GM21737 (cell line): ENCODE measurements at regions not wholly inside any gene's neighbourhood (a gene's known extent, or its start where the extent isn't known, plus 50 kb on each side); places are given as distances from the start of the nearest gene placed in this dataset.

Experiments used
- ATAC-seq: cut with Tn5 transposase; IDR thresholded peaks from one replicate; pipeline ENCODE4 v1.9.1; 2021; ENCODE audit warnings: mild to moderate bottlenecking, moderate library complexity; ENCODE audit not compliant: unreplicated experiment

DNA sequence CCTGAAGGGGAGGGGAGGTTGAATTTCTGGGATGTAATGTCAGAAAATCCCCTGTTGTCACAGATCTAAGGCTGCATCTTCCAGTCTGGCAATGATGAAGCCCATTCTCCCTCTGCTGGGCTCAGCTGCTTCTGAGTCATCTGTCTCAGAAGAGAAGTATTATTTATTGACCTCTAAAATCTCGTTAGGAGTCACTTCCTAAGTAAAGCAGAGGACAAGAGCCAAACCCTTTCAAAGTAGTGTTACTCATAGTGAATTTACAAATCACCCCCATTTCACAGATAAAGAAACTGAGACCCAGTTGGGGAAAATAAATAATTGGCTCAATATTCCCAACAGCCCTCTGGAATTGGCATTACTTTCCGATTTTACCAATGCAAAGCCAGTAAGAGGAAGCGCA lies 167.3 kb upstream of the SKOR2 start:
- ATAC-seq = no peak

DNA sequence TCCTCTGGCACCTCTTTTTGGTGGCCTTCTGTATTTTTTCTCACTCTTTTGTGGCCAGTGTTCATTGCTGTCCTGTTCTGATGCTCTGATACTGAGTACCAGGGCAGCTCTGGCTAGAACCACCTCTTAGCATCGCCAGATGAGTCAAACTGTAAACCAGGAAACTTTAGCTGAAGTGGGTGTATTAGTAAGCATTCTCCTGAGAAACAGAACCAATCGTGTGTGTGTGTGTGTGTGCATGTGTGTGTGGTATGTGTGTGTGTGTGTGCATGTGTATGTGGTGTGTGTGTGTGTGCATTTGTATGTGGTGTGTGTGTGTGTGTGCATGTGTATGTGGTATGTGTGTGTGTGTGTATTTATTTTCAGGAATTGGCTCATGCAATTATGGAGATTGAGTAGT lies 166.3 kb upstream of the SKOR2 start:
- ATAC-seq = no peak

DNA sequence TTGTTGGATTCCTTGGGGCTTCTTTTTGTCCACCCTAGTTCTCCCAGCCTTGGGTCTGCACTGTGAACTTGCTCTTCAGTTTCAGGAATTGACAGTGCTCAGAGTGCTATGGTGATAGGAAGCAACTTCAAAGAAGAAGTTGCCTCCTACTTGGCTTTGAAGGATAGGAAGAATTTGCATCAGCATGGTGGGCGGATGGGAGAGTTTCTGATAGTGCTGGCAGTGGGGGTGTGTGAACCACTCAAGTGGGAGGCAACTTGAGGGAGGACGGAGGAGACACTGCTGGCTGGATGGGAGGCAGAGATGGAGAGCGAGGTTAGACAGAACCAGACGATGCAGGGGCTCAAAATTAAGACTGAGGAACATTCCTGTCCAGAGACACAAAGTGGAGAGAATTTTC lies 164.4 kb upstream of the SKOR2 start:
- ATAC-seq = no peak

GRCh38 chr18:47413327-47413726 lies 161.9 kb upstream of the SKOR2 start:
- no peak for ATAC-seq

- ATAC-seq = no peak
Measured at GRCh38 chr18:47412924-47413323, 161.5 kb upstream of the SKOR2 start.

- no peak for ATAC-seq
Measured at GRCh38 chr18:47411159-47411558, 159.7 kb upstream of the SKOR2 start.

GRCh38 chr18:47410139-47410538 lies 158.7 kb upstream of the SKOR2 start:
- ATAC-seq = no peak

DNA sequence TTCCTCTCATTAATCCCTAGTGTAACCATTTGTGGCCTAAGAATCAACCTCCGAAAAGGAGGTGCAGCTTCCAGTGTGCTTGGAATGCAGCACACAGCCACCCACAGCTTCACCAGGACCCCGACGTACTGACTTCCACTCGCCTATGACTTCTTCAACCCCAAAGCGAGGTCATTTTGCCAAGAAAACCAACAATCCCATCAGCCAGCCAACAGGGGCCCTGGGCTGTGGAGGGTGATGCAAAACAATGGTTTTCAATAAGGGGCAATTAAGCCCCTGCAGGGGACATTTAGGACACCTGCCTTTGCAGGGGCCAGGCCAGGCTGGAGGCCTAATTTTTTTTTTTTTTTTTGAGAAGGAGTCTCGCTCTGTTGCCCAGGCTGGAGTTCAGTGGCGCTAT lies 158.1 kb upstream of the SKOR2 start:
- ATAC-seq = no peak

DNA sequence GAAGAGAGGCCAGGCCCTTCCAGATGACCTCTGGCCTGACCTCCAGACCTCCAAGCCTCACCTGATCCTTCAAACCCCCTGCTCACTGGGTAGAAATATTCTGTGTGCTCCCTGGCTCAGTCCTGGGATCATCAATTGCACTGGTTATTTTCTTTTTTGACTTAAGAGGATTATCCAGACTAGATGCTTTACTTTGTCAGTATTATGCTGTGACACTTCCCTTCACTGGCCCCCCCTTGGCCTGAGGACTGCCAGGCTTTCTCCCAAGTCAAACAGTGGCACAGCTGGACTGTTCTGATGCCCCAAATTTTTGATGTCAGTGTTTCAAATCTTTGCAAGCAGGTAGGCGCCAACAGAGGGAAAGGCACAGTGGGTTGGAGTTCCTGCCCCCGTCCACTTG lies 156.3 kb upstream of the SKOR2 start:
- ATAC-seq = no peak

- ATAC-seq = no peak
Measured at GRCh38 chr18:47404845-47405244, 153.4 kb upstream of the SKOR2 start.

DNA sequence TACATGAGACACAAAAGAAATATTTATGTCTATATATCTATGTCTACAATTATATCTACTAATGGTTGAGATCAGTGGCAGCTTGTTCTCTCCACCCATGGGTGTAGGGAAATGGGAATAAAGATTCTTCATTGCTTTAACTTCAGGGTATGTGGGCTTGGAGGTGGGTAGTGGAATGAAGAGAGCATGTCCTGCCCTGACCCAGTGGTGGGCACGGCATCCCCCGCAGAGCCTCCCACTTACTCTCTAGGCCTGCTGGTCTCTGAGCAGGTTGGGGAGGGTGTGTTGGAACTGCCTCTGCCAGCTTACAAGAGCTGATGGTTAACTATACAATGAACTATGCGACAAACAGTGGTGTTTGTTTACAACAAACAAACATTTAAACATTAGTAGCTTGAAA lies 152.5 kb upstream of the SKOR2 start:
- no peak for ATAC-seq

DNA sequence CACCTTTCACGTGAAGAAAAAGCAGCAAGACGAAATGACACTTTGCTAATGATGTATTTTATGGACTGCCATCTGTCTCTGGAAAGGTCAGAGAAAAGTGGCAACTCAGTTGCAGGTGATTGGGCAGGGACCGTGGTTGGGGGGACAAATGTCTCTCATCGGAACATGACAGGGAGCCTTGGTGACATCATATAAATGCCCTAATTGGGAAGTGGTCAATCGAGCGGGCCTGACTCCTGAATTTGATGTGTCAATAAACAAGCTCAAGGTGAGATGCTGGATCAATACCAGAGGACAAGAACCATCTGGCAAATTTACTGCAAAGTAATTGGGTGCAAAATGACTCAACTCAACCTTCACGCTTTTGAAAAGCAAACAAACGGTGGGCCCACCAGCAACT lies 151.9 kb upstream of the SKOR2 start:
- ATAC-seq = no peak

DNA sequence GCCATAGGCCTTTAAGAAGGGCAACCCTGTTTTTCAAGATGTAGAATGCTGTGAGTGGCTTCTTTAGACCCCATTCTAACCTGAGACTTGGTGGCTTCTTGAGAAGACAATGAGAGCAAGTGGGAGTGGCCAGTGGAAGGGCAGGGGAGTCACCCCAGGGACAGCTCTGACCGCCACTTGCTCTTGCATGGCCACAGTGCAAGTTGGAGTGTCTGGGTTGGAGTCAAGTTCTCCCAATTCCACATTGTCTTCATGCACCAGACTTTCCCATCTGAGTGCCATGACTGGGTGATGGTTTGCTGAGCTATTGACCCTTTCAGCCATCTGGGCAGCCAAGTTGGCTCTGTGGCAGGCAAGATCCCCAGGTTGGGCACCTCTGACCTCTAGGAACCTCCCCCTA lies 148.0 kb upstream of the SKOR2 start:
- no peak for ATAC-seq

- no peak for ATAC-seq
Measured at GRCh38 chr18:47397671-47398319, 146.3 kb upstream of the SKOR2 start.

DNA sequence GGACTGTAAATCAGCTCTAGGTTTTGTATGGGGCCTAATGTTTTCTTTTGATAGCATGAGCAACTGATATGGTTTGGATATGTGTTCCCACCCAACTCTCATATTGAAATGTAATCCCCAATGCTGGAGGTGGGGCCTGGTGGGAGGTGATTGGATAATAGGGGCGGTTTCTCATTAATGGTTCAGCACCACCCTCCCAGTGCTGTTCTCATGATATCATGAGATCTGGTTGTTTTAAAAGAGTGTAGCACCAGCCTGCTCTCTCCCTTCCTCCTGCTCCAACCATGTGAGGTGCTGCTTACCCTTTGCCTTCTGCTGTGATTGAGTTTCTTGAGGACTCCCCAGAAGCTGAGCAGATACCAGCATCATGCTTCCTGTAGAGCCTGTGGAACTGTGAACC lies 140.2 kb upstream of the SKOR2 start:
- ATAC-seq = no peak

DNA sequence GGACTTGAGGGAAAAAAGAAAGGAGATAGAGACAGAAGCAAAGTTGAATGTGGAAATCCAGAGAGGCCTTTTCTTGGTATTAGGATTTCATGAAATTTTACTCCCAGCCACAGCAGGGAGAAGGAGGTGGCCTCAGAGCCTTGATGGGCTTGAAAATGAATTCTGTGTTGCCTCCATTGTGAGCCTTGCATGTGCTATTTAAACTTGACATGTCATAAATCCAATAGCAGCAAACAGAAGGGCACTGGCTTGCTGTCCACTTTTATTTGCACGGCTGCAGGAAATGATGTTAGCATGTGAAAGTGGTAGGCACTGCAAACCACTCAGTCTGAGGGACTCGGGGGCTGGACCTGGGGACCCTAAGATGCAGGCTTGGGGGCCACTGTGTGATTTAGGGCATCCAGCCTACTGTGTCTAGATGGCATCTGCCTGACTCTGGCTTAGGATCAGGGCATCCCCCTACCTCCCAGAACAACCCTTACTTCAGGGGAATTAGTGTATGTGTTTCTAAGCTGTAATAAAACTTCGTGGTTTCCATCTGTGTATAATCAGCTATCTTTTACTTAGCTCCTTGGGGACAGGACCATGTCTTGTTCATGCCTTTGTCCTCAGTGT lies 139.1 kb upstream of the SKOR2 start:
- ATAC-seq = no peak

GRCh38 chr18:47389210-47389609 lies 137.8 kb upstream of the SKOR2 start:
- no peak for ATAC-seq

GRCh38 chr18:47387864-47388263 lies 136.4 kb upstream of the SKOR2 start:
- ATAC-seq = no peak

GRCh38 chr18:47383729-47384128 lies 132.3 kb upstream of the SKOR2 start:
- no peak for ATAC-seq

GRCh38 chr18:47381975-47382570 lies 130.6 kb upstream of the SKOR2 start:
- ATAC-seq = no peak

GRCh38 chr18:47380153-47380552 lies 128.7 kb upstream of the SKOR2 start:
- ATAC-seq = no peak

DNA sequence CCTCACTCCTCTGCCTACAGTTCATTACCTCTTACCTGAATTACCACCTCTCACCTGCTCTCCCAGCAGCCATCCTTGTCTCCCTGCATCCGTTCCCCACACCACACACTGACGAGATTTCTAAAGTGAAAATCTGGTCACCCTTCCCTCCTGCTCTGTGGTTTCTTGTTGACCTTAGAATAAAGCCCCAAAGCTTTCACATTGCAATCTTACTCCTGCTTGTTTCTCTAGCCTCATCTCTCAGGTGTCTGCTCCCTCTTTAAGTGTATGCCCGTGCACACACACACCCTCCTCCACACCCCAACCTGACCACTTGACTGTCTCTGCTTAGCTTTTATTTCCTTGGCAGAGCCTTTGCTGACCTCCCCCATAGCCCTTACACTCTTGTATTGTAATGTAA lies 122.0 kb upstream of the SKOR2 start:
- no peak for ATAC-seq

DNA sequence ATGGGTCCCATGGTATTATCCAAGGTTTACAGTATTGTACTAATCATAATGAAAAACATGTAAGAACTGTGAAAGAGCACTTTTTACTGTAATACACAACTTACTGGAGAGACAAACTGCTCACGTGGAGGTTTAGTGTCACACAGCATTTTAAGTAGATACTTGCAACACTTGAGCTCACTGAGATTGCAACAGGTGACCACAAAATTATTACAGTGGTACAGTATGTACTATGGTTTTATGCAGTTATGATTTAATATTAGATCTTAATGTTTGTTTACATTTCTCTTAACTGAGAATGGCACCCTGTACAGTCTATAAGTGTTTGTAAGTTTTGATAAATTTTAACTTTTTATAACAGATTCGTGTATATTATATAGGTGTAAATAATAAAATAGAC lies 118.6 kb upstream of the SKOR2 start:
- ATAC-seq = no peak
